ENCODE measurements at regions not wholly inside any gene's neighbourhood (a gene's known extent, or its start where the extent isn't known, plus 50 kb on each side); places are given as distances from the start of the nearest gene placed in this dataset.

GRCh38 chr4:32625687-32626337 is 1905.6 kb downstream of the PCDH7 start:
- TF ChIP-seq ZNF274 (IDR thresholded peaks at IDR 0.05; ENCODE audit: low read depth, low read length) (no peak), YY1 (IDR thresholded peaks at IDR 0.05; ENCODE audit: insufficient read depth, insufficient read length) (no peak)

All from NT2/D1 (cell line).